Peyer's patch (tissue), 4 donors: ENCODE measurements at regions not wholly inside any gene's neighbourhood (a gene's known extent, or its start where the extent isn't known, plus 50 kb on each side); places are given as distances from the start of the nearest gene placed in this dataset.

ENCODE experiments used
- DNase-seq, 3 donors: peaks; one replicate each; pipeline ENCODE4 v3.0.0-alpha.2; 2017 to 2019
- H3K27ac ChIP-seq, 4 donors: fragments of 200-600 bp; sonication (generic); one replicate each; pipeline ENCODE4 v1.5.1; 2016 to 2019
- H3K27me3 ChIP-seq, 2 donors: fragments of 200-600 bp; sonication (generic); one replicate each; pipeline ENCODE4 v1.5.1; 2019
- H3K36me3 ChIP-seq, 3 donors: fragments of 200-600 bp; sonication (generic); one replicate each; pipeline ENCODE4 v1.5.1; 2016 to 2019
- H3K4me1 ChIP-seq, 4 donors: fragments of 200-600 bp; sonication (generic); one replicate each; pipeline ENCODE4 v1.5.1; 2016 to 2019
- H3K4me3 ChIP-seq, 4 donors: fragments of 200-600 bp; sonication (generic); 1 replicate in 3 of 4; 2 replicates in 1 of 4; pipeline ENCODE4 v1.5.1; 2016 to 2019; ENCODE audit warnings: mild to moderate bottlenecking in 1 of 4
- H3K9me3 ChIP-seq, 4 donors: fragments of 200-600 bp; sonication (generic); one replicate each; pipeline ENCODE4 v1.5.1; 2016 to 2019; ENCODE audit warnings: mild to moderate bottlenecking in 1 of 4
- CTCF ChIP-seq, 6 experiments: fragments of 450-650 bp in 4 of 6; fragments of 200-600 bp in 2 of 6; sonication (generic) in 1 of 6; IDR thresholded peaks; one replicate each; pipeline ENCODE4 v1.5.1; 2017 to 2019; ENCODE audit warnings: antibody characterized with exemption in 6 of 6, mild to moderate bottlenecking in 3 of 6, moderate library complexity in 1 of 6
- POLR2A ChIP-seq, 2 donors: fragments of 450-650 bp; IDR thresholded peaks; one replicate each; pipeline ENCODE4 v1.5.1; 2017; ENCODE audit warnings: antibody characterized with exemption in 2 of 2, mild to moderate bottlenecking in 2 of 2, moderate library complexity in 2 of 2

GRCh38 chr2:39517622-39518021 is 80.5 kb upstream of the MAP4K3 start:
- H3K36me3 ChIP-seq, result no peaks in the 10 kb centered on the region
- H3K4me3 ChIP-seq, result no peak overlapping the region
- DNase-seq, result no peak
- H3K4me1 ChIP-seq, result peaks cover 0 to 41% (median 0%) of the 10 kb centered on the region in 4 donors
- peaks cover 0 to 7% (median 3%) of the 10 kb centered on the region in 4 donors for H3K9me3 ChIP-seq
- H3K27ac ChIP-seq, result peak overlapping the region in 2 of 4 donors; percentile 25 to 36
- no peaks in the 10 kb centered on the region for H3K27me3 ChIP-seq
- TF ChIP-seq POLR2A (IDR thresholded peaks at IDR 0.05) (no peak), CTCF (IDR thresholded peaks at IDR 0.05) (no peak)

GRCh38 chr2:39519886-39520285 is 82.8 kb upstream of the MAP4K3 start:
- H3K27me3 ChIP-seq, result no peaks in the 10 kb centered on the region
- TF ChIP-seq CTCF (IDR thresholded peaks at IDR 0.05) (no peak), POLR2A (IDR thresholded peaks at IDR 0.05) (no peak)
- peaks cover 0 to 29% (median 0%) of the 10 kb centered on the region in 4 donors for H3K4me1 ChIP-seq
- H3K27ac ChIP-seq, result no peak overlapping the region
- H3K4me3 ChIP-seq, result no peak overlapping the region
- peaks cover 0 to 7% (median 3%) of the 10 kb centered on the region in 4 donors for H3K9me3 ChIP-seq
- no peaks in the 10 kb centered on the region for H3K36me3 ChIP-seq
- DNase-seq, result no peak

GRCh38 chr2:39521876-39522517 is 84.9 kb upstream of the MAP4K3 start:
- DNase-seq, result no peak
- Histone ChIP-seq H3K27me3 (no peaks in the 10 kb centered on the region), H3K4me3 (no peak overlapping the region), H3K9me3 (peaks cover 0 to 7% (median 3%) of the 10 kb centered on the region in 4 donors), H3K27ac (peak overlapping the region in 2 of 4 donors; percentile 49 to 78), H3K36me3 (no peaks in the 10 kb centered on the region), H3K4me1 (peaks cover 0 to 8% (median 0%) of the 10 kb centered on the region in 4 donors)
- no peak for TF ChIP-seq POLR2A (IDR thresholded peaks at IDR 0.05)
- TF ChIP-seq CTCF (IDR thresholded peaks at IDR 0.05), result no peak

- TF ChIP-seq CTCF (IDR thresholded peaks at IDR 0.05), result no peak
- TF ChIP-seq POLR2A (IDR thresholded peaks at IDR 0.05), result no peak
- no peaks in the 10 kb centered on the region for H3K27me3 ChIP-seq
- DNase-seq, result no peak
- H3K4me1 ChIP-seq, result peaks cover 0 to 3% (median 0%) of the 10 kb centered on the region in 4 donors
- peak overlapping the region in 2 of 4 donors; percentile 49 to 78 for H3K27ac ChIP-seq
- peaks cover 0 to 7% (median 3%) of the 10 kb centered on the region in 4 donors for H3K9me3 ChIP-seq
- no peak overlapping the region for H3K4me3 ChIP-seq
- no peaks in the 10 kb centered on the region for H3K36me3 ChIP-seq
Measured at GRCh38 chr2:39522518-39522877, 85.4 kb upstream of the MAP4K3 start.

GRCh38 chr2:39523308-39524044 is 86.4 kb upstream of the MAP4K3 start:
- Histone ChIP-seq H3K27ac (no peak overlapping the region), H3K9me3 (peaks cover 0 to 7% (median 3%) of the 10 kb centered on the region in 4 donors), H3K4me3 (no peak overlapping the region), H3K36me3 (no peaks in the 10 kb centered on the region), H3K27me3 (no peaks in the 10 kb centered on the region), H3K4me1 (no peaks in the 10 kb centered on the region)
- TF ChIP-seq POLR2A (IDR thresholded peaks at IDR 0.05) (no peak), CTCF (IDR thresholded peaks at IDR 0.05) (no peak)
- no peak for DNase-seq
